CD14-positive monocyte (primary cell): ENCODE measurements at regions not wholly inside any gene's neighbourhood (a gene's known extent, or its start where the extent isn't known, plus 50 kb on each side); places are given as distances from the start of the nearest gene placed in this dataset.

Experiments
- DNase-seq, 3 donors: peaks; one replicate each; pipeline ENCODE4 v3.0.0-alpha.2; 2011 to 2022
- H2AFZ ChIP-seq: 2 replicates; pipeline ENCODE4 v1.6.0; 2012; ENCODE audit warnings: mild to moderate bottlenecking, low read depth, low read length, inconsistent platforms; ENCODE audit not compliant: insufficient read depth, poor library complexity, severe bottlenecking
- H3K27ac ChIP-seq, 2 donors: 1 replicate in 1 of 2; 2 replicates in 1 of 2; pipeline ENCODE4 v1.5.1; 2012 to 2013; ENCODE audit warnings: low read length in 2 of 2, control low read depth in 1 of 2, inconsistent platforms in 1 of 2, low read depth in 1 of 2, mild to moderate bottlenecking in 1 of 2
- H3K27me3 ChIP-seq, 2 donors: one replicate each; pipeline versions ENCODE4 v1.6.0 to v1.6.1; 2011 to 2013; ENCODE audit warnings: low read length in 2 of 2; ENCODE audit not compliant: control insufficient read depth in 2 of 2, insufficient read depth in 2 of 2
- H3K36me3 ChIP-seq, 2 donors: replicated peaks in 1 of 2; 1 replicate in 1 of 2; 2 replicates in 1 of 2; pipeline versions ENCODE4 v1.5.1 to v1.6.1; 2012 to 2013; ENCODE audit warnings: low read length in 2 of 2, control low read depth in 1 of 2, inconsistent platforms in 1 of 2, mild to moderate bottlenecking in 1 of 2; ENCODE audit not compliant: insufficient read depth in 2 of 2, control insufficient read depth in 1 of 2
- H3K4me1 ChIP-seq, 2 donors: 1 replicate in 1 of 2; 2 replicates in 1 of 2; pipeline versions ENCODE4 v1.5.1 to v1.6.1; 2012 to 2013; ENCODE audit warnings: low read length in 2 of 2, control low read depth in 1 of 2, inconsistent platforms in 1 of 2, mild to moderate bottlenecking in 1 of 2, moderate library complexity in 1 of 2; ENCODE audit not compliant: insufficient read depth in 2 of 2, control insufficient read depth in 1 of 2
- H3K4me2 ChIP-seq: replicated peaks from 2 replicates; pipeline ENCODE3; 2012; ENCODE audit warnings: low read length, moderate library complexity, mild to moderate bottlenecking; ENCODE audit not compliant: poor library complexity, severe bottlenecking; ENCODE audit errors: extremely low read depth
- H3K4me3 ChIP-seq, 3 experiments: fragments of 200-600 bp in 1 of 3; sonication (generic) in 1 of 3; replicated peaks in 1 of 3; 1 replicate in 2 of 3; 2 replicates in 1 of 3; pipeline ENCODE4 v1.5.1; 2011 to 2013; ENCODE audit warnings: low read length in 3 of 3, mild to moderate bottlenecking in 3 of 3, control low read depth in 2 of 3, low read depth in 2 of 3, inconsistent platforms in 1 of 3, moderate library complexity in 1 of 3
- H3K79me2 ChIP-seq: 2 replicates; pipeline ENCODE4 v1.6.0; 2012; ENCODE audit warnings: mild to moderate bottlenecking, control low read depth, inconsistent platforms, low read length, moderate library complexity; ENCODE audit not compliant: insufficient read depth
- H3K9ac ChIP-seq: 2 replicates; pipeline ENCODE4 v1.6.0; 2017; ENCODE audit warnings: low read length, mild to moderate bottlenecking; ENCODE audit not compliant: insufficient read depth, poor library complexity, severe bottlenecking
- H3K9me3 ChIP-seq, 2 donors: replicated peaks in 1 of 2; 1 replicate in 1 of 2; 2 replicates in 1 of 2; pipeline versions ENCODE4 v1.5.1 to v1.6.1; 2012 to 2013; ENCODE audit warnings: low read length in 2 of 2, control low read depth in 1 of 2; ENCODE audit not compliant: control insufficient read depth in 1 of 2, insufficient read depth in 1 of 2
- H4K20me1 ChIP-seq: 2 replicates; pipeline ENCODE4 v1.6.0; 2012; ENCODE audit warnings: mild to moderate bottlenecking, low read length, control low read depth, moderate library complexity; ENCODE audit not compliant: insufficient read depth
- H3K27ac Mint-ChIP-seq, 7 donors: one replicate each; pipeline ENCODE4 v1.8.0; 2020; ENCODE audit warnings: mild to moderate bottlenecking in 7 of 7, mixed read lengths in 7 of 7, moderate library complexity in 6 of 7, inconsistent platforms in 2 of 7
- H3K27me3 Mint-ChIP-seq, 3 donors: one replicate each; pipeline ENCODE4 v1.8.0; 2021 to 2022; ENCODE audit warnings: low read depth in 3 of 3, mild to moderate bottlenecking in 3 of 3, mixed read lengths in 3 of 3, moderate library complexity in 3 of 3, inconsistent platforms in 1 of 3
- H3K36me3 Mint-ChIP-seq, 2 donors: one replicate each; pipeline ENCODE4 v1.8.0; 2020; ENCODE audit warnings: mixed read lengths in 2 of 2, inconsistent platforms in 1 of 2, mild to moderate bottlenecking in 1 of 2
- H3K4me1 Mint-ChIP-seq: one replicate; pipeline ENCODE4 v1.8.0; 2020; ENCODE audit warnings: mild to moderate bottlenecking, mixed read lengths
- H3K4me3 Mint-ChIP-seq, 2 donors: one replicate each; pipeline ENCODE4 v1.8.0; 2020; ENCODE audit warnings: mild to moderate bottlenecking in 2 of 2, mixed read lengths in 2 of 2, moderate library complexity in 1 of 2
- H3K9me3 Mint-ChIP-seq, 7 donors: one replicate each; pipeline ENCODE4 v1.8.0; 2020 to 2022; ENCODE audit warnings: mixed read lengths in 7 of 7, mild to moderate bottlenecking in 6 of 7, moderate library complexity in 6 of 7, inconsistent platforms in 2 of 7
- WGBS: methylation state at CpG from one replicate; pipeline ENCODE4 v1.1.5; 2013; ENCODE audit warnings: missing lambda C conversion rate; ENCODE audit not compliant: insufficient coverage; 5-methylcytosine and 5-hydroxymethylcytosine counted together
- intact Hi-C, 2 donors: fragments of 100-400 bp; cut with micrococcal nuclease; formaldehyde crosslinking; loops; one replicate each; pipeline versions ENCODE4 v1.15.0 to v1.15.1; 2023
- TF ChIP-seq, protein P1 (sequence below): fragments of 200-600 bp; IDR thresholded peaks from one replicate; pipeline ENCODE4 v1.8.0; 2022; ENCODE audit warnings: antibody characterized with exemption, mild to moderate bottlenecking

- TF ChIP-seq, protein P1, sequence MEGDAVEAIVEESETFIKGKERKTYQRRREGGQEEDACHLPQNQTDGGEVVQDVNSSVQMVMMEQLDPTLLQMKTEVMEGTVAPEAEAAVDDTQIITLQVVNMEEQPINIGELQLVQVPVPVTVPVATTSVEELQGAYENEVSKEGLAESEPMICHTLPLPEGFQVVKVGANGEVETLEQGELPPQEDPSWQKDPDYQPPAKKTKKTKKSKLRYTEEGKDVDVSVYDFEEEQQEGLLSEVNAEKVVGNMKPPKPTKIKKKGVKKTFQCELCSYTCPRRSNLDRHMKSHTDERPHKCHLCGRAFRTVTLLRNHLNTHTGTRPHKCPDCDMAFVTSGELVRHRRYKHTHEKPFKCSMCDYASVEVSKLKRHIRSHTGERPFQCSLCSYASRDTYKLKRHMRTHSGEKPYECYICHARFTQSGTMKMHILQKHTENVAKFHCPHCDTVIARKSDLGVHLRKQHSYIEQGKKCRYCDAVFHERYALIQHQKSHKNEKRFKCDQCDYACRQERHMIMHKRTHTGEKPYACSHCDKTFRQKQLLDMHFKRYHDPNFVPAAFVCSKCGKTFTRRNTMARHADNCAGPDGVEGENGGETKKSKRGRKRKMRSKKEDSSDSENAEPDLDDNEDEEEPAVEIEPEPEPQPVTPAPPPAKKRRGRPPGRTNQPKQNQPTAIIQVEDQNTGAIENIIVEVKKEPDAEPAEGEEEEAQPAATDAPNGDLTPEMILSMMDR, result no peak
- Histone ChIP-seq H3K4me3 (no peak overlapping the region), H3K27ac (no peak overlapping the region), H3K79me2 (no peaks in the 10 kb centered on the region), H3K9me3 (no peaks in the 10 kb centered on the region), H3K4me2 (no peak overlapping the region), H3K36me3 (no peaks in the 10 kb centered on the region), H3K27me3 (no peaks in the 10 kb centered on the region), H3K9ac (no peak overlapping the region), H2AFZ (no peak overlapping the region), H3K4me1 (peaks cover 30 to 32% of the 10 kb centered on the region in 2 donors), H4K20me1 (no peaks in the 10 kb centered on the region)
- H3K4me1 Mint-ChIP-seq, result peaks cover 31% of the 10 kb centered on the region
- no peaks in the 10 kb centered on the region for H3K9me3 Mint-ChIP-seq
- intact Hi-C loops, result no loop called here
- 10% methylated on average over 1 of the region's 2 CpGs for WGBS
- DNase-seq, result peak; percentile 72 to 92 (median 75)
- no peaks in the 10 kb centered on the region for H3K36me3 Mint-ChIP-seq
- no peak overlapping the region for H3K4me3 Mint-ChIP-seq
- H3K27me3 Mint-ChIP-seq, result peaks cover 0 to 1% (median 0%) of the 10 kb centered on the region in 3 donors
- H3K27ac Mint-ChIP-seq, result peak overlapping the region in 3 of 7 donors; percentile 5 to 59 (median 53)
Measured at GRCh38 chr9:33714989-33715388, 80.4 kb upstream of the PRSS3 start.

DNA sequence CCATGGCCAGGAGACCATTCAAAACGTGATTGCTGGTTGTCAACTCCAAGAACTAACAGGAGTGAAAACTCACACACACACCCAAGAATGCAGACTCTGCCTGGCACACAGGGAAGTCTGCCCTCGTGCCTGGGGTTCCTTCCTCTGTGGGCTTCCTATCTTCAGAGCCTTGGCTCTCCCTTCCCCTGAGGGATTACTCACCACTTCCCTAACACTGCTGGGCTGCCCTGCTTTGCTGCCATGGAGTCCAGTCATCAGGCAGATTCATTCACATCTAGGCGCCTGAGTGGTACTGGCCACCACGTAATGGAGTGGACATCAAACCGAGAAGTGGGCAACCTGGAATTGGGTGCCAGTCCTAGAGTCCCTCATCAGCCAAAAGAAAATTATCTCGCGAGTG is 76.4 kb upstream of the PRSS3 start:
- H4K20me1 ChIP-seq, result no peaks in the 10 kb centered on the region
- intact Hi-C loops, result no loop called here
- H2AFZ ChIP-seq, result no peak overlapping the region
- DNase-seq, result peak; percentile 82 to 92 (median 91)
- no peaks in the 10 kb centered on the region for H3K79me2 ChIP-seq
- no peaks in the 10 kb centered on the region for H3K9me3 ChIP-seq
- Mint-ChIP-seq H3K27ac (peak overlapping the region; percentile 51 to 90 (median 83)), H3K9me3 (no peaks in the 10 kb centered on the region), H3K4me1 (peaks cover 37% of the 10 kb centered on the region), H3K36me3 (no peaks in the 10 kb centered on the region), H3K4me3 (peak overlapping the region in 1 of 2 donors; percentile 54), H3K27me3 (no peaks in the 10 kb centered on the region)
- WGBS, result 46% methylated on average over 7 of the region's 7 CpGs
- peak overlapping the region in 1 of 3 experiments; percentile 22 for H3K4me3 ChIP-seq
- no peaks in the 10 kb centered on the region for H3K36me3 ChIP-seq
- H3K4me1 ChIP-seq, result peaks cover 34 to 38% of the 10 kb centered on the region in 2 donors
- TF ChIP-seq, protein P1, result no peak
- peak overlapping the region; percentile 34 for H3K4me2 ChIP-seq
- H3K27me3 ChIP-seq, result no peaks in the 10 kb centered on the region
- no peak overlapping the region for H3K9ac ChIP-seq
- H3K27ac ChIP-seq, result peak overlapping the region; percentile 38 to 67
